GM18520 (cell line): ENCODE measurements at regions not wholly inside any gene's neighbourhood (a gene's known extent, or its start where the extent isn't known, plus 50 kb on each side); places are given as distances from the start of the nearest gene placed in this dataset.

ENCODE experiments used
- ATAC-seq: cut with Tn5 transposase; IDR thresholded peaks from one replicate; pipeline ENCODE4 v1.9.1; 2021; ENCODE audit not compliant: unreplicated experiment

DNA sequence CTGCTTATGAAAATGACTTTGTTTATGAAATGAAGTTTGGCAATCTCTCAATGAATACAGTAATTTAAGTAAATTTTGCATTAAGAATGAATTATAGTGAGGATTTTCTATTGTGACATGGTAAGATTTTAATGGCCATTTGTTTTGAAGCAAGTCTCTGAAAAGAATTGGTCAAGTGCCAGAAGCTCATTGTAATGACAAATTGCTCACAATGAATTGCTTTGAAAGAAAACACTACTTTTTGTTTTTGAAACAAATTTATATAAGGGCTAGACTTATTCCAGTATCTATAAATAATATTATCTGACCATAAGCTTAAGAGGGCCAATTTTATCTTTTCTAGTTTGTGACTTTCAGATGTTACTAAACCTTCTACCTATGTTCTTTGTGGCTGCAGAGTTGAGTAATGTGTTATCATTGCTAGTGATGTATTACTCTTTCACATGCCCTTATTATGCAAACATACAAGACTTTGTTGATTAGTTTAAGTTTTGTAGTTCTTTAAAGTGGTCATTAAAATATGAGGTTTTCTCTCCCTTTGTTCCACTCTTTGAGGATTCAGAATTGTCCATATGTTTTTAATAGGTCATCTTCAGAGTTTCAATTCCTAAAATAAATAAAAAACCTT, 93.0 kb upstream of the ZNF608 start:
- ATAC-seq = no peak

DNA sequence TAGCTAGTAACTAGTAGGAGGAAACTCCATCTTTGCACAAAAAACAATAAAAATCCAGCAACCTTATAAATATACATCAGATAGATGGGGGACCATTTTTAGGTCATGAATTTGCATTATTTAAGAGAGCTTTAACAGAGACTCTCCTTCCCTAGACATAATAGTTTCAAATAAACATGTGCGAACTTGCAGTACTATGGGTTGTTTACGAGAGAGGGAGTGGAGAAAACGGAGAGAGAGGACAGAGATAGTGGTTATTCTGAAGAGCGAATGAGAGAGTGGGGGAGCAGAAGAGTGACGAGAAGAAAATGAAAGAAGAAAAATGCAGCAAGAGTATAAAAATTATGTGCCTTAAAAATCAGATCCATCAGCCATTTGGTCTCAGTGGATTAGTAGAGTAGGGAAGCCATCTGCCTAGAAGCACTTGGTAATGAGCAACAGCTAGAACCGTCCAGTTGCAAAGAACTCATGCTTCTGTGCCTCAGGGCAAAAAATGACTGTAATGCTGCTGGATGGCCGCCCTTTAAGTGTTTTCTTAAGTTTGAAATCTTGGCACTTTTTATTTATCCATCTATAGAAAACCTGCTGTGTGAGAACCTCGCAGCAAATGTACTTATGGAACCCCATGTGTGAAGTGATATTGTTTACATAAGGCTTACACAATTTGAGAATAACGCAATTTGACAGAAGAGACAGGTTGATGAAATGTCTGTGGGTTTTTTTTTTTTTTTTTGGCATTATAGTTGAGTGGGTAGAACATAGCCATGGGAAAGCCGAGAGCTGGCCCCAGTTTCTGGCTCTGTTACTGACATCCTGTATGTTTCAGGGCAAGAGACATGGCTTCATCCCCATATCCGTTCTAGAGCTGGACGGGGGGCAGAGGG, 95.6 kb upstream of the ZNF608 start:
- no peak for ATAC-seq

DNA sequence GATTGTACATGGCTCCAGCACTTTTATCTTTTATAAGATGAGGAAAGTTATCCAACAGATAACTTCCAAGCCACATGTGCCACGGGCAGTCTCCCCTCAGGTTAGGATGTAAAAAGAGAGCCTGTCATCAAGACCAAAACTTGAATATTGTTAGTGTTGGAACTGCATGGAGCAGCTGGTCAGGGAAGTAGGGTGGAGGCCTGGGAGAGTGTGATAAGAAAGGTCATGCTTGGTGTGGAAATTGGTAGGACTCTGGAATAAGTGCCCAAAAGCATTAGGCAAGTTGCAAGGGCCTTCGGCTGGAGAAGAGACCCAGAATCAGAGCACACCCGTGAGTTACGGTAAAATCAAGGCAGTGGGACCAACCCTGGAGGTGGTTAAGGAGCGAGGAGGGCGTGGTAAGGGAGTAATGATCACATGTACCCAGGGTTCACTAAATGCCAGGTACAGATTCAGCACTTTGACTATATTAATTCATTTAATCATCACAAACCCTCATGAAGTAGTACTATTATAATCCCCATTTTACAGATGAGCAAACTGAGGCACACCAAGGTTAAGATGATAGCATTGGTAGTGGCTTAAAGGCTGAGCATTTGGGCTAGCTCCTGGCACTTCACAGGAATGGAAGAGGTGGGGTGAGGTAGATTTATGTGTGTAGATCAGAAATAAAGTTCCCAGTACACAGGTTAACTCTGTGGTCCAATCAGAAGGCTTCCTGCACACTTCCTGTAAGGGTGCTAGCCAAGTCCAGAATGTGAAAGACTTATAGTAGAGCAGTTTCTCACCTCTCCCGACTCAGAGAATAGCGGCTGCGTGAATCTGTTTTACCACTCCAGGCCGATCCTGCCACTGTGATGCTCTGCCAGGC, 96.5 kb upstream of the ZNF608 start:
- no peak for ATAC-seq

DNA sequence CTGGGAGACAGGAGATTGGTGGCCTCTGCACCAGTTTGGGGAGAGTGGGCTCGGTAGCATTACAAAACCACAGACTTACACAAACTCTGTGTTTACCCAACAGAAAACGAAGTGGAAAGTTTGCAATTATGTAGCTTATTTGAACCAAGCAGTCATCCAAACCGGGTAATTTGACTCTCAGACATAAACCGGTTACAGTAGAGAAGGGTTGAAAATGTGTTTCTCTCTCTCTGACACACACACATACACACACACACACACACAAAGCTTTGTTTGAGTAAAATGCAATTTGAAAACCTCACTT, 97.1 kb upstream of the ZNF608 start:
- no peak for ATAC-seq

DNA sequence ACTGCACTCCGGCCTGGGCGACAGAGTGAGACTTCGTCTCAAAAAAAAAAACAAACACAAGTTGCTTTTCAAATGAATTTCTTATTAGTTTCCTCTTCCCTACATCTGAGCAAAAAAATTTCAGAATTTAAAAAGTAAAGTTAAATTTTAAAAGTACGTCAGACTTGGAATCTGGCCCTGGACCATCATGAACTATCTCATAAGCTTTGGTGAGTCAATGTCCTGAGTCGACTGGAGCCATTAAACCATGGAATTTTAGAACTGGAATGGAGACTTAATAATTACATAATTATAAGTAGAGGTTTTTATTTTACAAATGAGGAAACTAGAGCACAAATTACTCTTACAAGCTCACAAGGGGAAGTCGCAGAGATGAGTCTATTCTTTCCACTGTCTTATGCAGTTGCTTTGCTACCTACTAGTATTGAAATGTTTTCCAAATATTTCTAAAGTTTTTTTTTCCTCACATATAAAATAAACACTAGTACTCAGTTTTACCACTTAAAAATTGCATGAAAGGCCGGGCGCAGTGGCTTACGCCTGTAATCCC, 98.0 kb upstream of the ZNF608 start:
- no peak for ATAC-seq

DNA sequence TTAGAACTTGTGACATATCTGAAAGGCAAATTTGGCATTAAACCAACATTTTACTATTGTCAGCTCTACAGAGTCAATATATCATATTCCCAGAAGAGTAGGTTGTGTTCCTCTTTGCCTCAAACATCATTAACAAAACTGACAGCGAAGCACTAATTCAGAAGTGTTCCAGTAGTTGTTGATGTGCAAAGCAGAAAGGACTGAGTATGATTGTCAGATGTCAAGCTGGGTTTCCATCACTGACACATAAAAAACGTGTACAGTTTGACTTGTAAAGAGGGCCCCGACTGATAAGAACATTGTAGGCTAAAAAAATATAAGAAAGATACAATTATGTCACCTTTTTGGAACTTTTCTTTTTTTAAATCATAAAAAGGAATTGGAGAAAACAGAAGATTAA, 101.5 kb upstream of the ZNF608 start:
- ATAC-seq = no peak

DNA sequence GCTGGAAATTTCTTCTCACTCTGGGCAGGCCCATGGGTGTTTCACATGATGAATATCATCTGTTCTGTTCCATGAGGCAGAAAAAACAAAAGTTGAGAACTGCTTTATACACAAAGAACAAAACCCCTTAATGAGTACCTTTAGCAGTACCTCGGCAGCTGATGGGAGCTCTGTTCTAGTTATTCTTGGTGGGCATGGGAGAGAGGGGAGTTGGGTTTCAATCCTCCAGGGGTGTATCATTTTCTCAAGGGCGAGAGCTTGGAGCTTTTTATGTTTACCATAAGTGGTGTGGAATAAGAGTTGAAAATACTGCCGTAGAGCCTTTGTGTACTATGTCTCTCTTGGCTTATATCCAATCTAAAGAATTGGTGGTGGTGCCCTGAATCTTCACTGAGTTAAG, 103.3 kb upstream of the ZNF608 start:
- ATAC-seq = no peak

DNA sequence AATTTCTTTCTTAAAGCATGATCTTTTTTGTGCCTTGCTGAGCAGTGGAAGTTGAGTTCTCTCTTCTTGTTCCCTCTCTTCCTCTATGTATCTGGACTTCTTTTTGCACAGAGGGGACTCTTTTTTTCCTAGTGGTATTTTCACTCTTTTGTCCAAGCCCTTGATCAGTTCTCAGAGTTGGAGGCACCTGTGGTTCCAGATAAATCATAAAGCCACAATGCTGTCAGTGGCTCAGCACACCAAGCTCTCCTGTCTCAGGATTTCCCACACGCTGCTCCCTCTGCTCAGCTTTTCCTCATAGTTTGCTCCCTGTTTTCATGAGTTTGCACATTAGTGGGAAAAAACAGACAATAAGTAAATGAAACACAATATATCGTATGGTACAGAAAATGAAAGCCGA, 110.3 kb upstream of the ZNF608 start:
- ATAC-seq = no peak

DNA sequence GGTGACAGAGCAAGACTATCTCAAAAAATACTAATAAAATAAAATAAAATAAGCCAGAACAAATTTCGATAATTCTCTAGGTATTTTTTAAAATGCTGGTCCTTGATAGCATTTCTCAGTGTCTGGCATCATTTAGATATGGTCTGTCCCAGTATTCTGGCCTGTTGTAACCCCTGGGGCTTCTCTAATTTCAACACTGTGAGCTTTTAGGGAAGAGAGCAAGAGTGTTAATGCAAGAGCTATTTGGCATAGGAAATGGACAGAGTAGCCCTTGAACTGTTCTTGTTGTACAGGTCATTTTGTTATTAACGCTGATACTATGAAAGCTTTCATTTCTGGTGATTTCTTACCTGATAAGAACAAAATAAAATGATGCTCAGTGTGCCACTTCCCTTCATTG, 112.2 kb upstream of the ZNF608 start:
- no peak for ATAC-seq

DNA sequence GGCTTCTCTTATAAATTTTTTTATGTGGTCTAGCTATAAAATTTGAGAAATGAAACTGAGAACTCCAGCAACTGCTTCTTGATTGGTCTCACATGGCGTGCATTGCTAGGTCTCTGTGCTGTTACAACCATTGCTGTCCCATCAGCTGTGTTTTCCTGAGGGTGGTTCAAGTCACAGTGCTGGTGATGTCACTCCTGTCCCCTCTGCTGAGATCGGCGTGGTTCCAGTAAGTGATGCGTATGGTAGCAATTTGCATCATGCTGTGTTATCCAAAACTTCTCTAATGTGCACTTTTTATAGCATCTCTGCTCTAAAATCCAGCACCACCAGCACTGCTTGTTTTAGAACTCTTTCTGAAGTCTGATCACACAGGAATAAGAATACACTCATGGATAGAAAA, 112.6 kb upstream of the ZNF608 start:
- no peak for ATAC-seq

DNA sequence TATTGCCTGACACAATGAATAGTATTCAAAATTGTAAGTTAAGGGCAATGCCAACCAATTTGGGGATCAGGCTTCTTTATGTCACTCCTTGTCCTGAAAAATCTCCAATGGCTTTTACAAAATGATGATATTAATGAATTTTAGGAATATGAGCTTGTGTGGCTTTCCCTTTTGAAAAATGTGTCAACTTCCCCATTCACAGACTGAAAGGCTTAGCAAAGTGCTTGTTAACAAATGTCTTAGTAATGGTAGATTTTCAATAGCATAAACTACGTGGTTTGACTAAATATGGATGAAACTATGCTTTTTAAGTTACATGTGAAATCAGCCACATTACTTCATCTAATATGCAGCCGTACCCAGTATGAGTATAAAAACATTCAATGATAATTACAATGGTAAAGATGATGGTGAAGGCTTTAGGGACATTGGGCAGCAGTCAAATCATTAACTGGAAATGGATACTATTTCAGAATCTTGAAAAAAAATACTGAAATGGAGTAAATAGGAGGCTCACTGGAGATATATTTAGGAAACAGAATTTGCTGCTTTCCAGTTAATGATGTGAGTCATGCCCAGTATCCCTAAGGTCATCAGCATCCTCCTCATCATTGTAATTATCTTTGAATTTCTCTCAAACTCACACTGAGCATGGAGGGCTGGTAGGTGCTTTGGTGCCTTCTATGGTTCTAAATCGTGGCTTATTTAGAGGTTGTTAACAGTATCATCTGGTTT, 113.3 kb upstream of the ZNF608 start:
- no peak for ATAC-seq

DNA sequence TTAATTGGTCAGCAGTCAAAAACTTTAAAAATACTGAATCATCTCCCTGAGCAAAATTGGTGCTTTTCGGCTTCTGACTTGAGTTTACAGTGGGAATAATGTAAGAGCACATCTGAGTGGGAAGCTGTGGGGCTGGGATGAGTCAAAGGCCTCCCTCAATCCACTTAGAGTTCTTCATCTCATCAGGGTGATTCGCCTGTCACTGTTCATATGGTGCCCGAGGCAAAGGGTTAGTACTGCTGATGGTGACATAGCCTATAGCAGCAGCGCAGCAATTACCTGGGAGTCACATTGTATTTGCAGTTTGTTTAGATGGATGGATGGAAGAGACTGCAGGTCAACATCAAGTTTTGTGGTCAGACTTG, 113.8 kb upstream of the ZNF608 start:
- ATAC-seq = no peak

DNA sequence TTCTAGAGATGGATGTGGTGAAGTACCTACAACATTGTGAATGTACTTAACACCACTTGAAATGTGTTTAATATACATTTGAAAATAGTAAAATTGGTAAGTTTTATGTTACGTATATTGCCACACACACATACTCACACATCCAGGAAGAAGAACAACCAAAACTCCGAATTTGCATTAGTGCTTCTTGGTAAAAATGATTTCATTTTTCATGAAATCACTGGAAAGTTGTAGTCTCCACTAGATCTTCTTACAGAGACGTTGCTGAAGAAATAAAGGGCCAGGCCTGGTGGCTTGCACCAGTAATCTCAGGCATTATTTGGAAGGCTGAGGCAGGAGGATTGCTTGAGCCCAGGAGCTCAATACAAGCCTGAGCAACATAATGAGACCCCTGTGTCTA, 118.6 kb upstream of the ZNF608 start:
- no peak for ATAC-seq

DNA sequence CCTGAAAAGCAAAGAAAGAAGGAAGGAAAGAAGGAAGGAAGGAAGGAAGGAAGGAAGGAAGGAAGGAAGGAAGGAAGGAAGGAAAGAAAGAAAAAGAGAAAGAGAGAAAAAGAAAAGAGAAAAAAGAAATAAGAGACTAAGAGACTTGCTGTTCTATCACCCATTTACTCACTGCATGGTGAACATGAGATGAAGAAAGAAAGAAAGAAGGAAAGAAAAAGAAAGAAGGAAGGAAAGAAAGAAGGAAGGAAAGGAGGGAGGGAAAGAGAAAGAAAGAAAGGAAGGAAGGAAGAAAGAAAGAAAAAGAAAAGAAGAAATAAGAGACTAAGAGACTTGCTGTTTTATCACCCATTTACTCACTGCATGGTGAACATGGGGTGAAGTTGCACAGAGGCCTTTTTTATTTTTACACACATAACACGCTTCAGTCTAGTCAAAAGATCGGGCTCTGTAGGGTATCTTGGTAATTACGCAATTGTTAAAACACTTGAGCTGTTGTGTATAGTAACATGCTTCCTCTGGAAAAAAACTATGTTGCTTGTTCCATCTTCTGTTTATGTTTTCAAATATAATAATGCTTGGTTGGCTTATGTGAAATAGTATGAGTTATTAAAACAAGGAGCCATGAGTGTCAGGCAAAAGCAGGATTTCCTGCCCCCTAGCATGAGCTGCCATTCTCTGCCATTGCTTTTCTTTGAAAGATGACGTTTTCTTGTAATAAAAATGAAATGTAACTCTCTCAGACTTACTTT, 119.3 kb upstream of the ZNF608 start:
- ATAC-seq = no peak

DNA sequence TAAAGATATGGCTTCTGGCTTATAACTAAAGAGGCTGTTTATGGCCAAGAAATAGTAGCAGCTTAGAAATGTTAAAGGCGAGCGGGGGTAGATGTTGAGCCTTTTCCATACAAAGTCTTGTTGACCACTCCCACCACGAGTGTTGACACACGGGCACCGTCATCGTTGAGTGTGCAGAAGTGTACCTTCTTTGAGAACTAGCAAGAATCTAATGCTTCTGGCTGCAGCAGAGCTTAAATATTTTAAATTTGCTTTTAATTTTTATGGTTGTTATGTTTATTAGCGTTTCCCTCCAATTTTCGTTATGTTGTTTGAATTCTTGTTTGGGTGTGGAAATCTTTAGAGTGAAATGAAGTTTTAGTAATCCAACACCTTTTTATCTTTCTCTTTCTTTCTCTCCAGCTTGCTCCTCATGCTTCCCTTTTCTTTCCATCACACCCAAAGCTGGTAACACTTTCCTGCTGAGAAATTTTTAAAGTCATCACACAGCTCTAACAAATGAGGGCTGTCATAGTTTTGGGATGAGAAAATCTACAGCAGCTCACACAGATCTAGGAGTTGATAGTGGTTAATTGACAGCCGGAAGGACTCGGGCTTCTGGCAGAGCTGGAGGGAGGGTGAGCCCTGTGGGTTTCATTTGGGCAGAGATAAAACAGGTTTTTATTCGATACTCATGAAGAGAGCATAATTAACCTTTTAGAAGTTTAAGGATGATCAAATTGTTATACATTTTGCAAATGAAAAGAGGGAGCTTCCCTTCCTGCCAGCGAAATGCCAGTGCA, 120.1 kb upstream of the ZNF608 start:
- ATAC-seq = no peak

DNA sequence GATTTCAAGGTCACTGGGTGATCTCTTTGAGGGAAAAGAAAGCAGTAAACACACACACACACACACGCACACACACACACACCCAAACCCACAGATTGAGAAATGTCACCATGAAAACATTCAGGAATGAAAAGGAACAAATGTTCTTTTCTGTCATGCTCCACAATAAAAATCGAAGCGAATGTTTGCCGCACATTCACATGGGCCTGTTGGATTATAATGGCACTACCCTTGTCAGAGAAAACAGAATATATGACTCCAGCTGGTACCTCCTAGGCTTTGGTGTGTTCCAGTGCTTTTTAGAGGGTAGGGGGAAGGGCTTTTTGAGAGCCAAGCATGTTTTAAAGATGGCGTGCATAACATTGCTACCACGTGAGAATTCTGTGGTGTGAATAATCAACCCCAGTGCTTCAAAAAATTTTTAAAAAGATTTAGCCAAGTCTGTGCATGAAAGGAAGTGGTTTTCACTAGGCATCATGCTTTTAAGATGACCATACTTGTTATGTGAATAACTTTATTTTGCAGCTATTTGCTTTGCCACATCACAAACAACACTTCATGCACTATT, 120.8 kb upstream of the ZNF608 start:
- no peak for ATAC-seq

DNA sequence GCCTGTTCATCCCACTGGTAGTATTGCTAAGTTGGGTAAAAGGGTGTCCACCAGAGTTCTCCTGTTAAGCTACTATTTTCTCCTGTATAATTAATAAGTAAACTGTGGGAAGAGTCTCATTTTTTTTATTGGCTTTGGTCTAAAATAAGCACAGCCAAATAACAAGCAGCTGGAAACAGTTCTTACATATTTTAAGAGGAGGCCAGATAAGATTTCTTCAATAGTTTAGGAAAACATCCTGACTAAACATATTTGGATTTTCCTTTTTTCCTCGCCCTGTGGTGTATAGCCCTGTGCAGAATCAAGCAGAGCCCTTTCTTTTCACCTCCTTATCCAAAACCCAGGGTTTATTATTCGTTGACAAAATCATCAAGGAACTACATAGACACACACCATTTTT, 122.2 kb upstream of the ZNF608 start:
- ATAC-seq = no peak

DNA sequence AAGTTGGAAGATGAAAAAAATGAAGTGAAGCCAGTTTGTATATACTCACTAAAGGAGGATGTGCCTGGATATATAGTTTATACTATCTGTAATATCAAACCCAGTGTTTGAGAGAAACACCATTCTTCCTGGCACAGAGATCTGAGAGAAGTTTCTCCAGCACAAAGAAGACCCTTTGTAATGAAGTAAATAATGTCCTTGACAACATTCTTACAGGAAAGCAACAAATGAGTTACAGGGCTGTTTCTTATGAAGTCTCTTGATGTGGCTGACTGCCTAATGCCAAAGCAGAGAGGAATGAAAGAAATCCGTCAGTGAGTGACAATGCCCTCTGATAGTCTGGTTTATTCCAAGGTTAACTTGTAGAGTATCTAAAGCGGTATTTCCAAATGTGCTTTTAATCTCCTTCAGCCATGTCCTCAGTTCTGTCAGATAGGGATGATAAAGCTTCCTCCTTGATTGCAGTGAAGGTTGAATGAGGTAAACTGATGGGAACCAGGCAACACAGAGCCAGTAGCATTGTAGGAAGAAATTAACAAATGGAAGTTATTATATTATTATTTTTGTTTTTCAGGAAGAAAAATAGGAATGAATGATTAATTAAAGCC, 123.1 kb upstream of the ZNF608 start:
- ATAC-seq = no peak

DNA sequence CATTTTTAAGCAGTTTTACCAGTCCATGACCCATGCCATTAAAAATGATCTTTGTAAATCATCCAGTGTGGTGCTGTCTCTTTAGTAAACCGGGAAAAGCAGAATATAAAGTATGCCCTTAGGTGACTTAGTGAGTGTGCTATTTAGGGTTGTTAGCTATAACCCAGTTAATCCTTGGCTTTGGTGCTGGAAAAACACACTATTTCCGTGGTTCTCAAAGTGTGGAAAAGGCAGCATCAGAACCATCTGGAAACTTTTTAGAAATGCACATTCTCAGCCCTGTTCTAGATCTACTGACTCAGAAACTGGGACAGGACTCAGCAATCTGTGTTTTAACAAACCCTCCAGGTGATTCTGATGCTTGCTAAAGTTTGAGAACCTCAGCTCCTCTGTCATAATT, 123.6 kb upstream of the ZNF608 start:
- no peak for ATAC-seq
